Right lung (tissue), 2 donors: ENCODE measurements at regions not wholly inside any gene's neighbourhood (a gene's known extent, or its start where the extent isn't known, plus 50 kb on each side); places are given as distances from the start of the nearest gene placed in this dataset.

ENCODE experiments used
- DNase-seq, 2 donors: peaks; one replicate each; pipeline ENCODE4 v3.0.0-alpha.2; 2013

- no peak for DNase-seq
Observed at GRCh38 chr7:96638669-96639068, 71.0 kb downstream of the SEM1 start.

GRCh38 chr7:96637522-96637921, 72.1 kb downstream of the SEM1 start:
- no peak for DNase-seq

- DNase-seq, result no peak
Observed at GRCh38 chr7:96636979-96637378, 72.7 kb downstream of the SEM1 start.

GRCh38 chr7:96636342-96636860, 73.2 kb downstream of the SEM1 start:
- DNase-seq, result no peak

- no peak for DNase-seq
Observed at GRCh38 chr7:96629884-96630283, 79.8 kb downstream of the SEM1 start.

GRCh38 chr7:96624954-96625353, 84.7 kb downstream of the SEM1 start:
- no peak for DNase-seq

- no peak for DNase-seq
Observed at GRCh38 chr7:96621932-96622331, 87.7 kb downstream of the SEM1 start.

- no peak for DNase-seq
Observed at GRCh38 chr7:96614154-96614867, 95.3 kb downstream of the SEM1 start.

- no peak for DNase-seq
Observed at GRCh38 chr7:96612034-96612433, 97.6 kb downstream of the SEM1 start.

- DNase-seq, result no peak
Observed at GRCh38 chr7:96605045-96605716, 104.5 kb downstream of the SEM1 start.

- no peak for DNase-seq
Observed at GRCh38 chr7:96599288-96599936, 110.2 kb downstream of the SEM1 start.

- DNase-seq, result no peak
Observed at GRCh38 chr7:96598421-96598820, 111.2 kb downstream of the SEM1 start.

- peak; percentile 8 to 15 for DNase-seq
Observed at GRCh38 chr7:96596120-96596826, 113.4 kb downstream of the SEM1 start.

- no peak for DNase-seq
Observed at GRCh38 chr7:96591900-96592676, 117.6 kb downstream of the SEM1 start.

GRCh38 chr7:96591159-96591899, 118.3 kb downstream of the SEM1 start:
- DNase-seq, result no peak

GRCh38 chr7:96589038-96589437, 120.6 kb downstream of the SEM1 start:
- DNase-seq, result no peak

- no peak for DNase-seq
Observed at GRCh38 chr7:96579119-96579518, 130.5 kb downstream of the SEM1 start.

GRCh38 chr7:96578606-96579005, 131.0 kb downstream of the SEM1 start:
- DNase-seq, result no peak

- DNase-seq, result no peak
Observed at GRCh38 chr7:96563409-96563808, 146.2 kb downstream of the SEM1 start.

GRCh38 chr7:96562966-96563365, 146.7 kb downstream of the SEM1 start:
- DNase-seq, result no peak

GRCh38 chr7:96562458-96562857, 147.2 kb downstream of the SEM1 start:
- no peak for DNase-seq
